Stomach (tissue), 8 donors: ENCODE measurements at regions not wholly inside any gene's neighbourhood (a gene's known extent, or its start where the extent isn't known, plus 50 kb on each side); places are given as distances from the start of the nearest gene placed in this dataset.

Source experiments
- DNase-seq, 2 donors: peaks; one replicate each; pipeline versions ENCODE4 v3.0.0 to v3.0.0-alpha.2; 2013 to 2019
- H3K27ac ChIP-seq, 5 donors: fragments of 200-600 bp in 4 of 5; sonication (generic) in 4 of 5; one replicate each; pipeline ENCODE4 v1.5.1; 2013 to 2019; ENCODE audit warnings: mild to moderate bottlenecking in 1 of 5, moderate library complexity in 1 of 5
- H3K27me3 ChIP-seq, 3 donors: fragments of 200-600 bp; sonication (generic); one replicate each; pipeline ENCODE4 v1.5.1; 2017 to 2019; ENCODE audit warnings: mixed run types in 1 of 3
- H3K36me3 ChIP-seq, 4 donors: fragments of 200-600 bp; sonication (generic); 1 replicate in 3 of 4; 2 replicates in 1 of 4; pipeline ENCODE4 v1.5.1; 2016 to 2019
- H3K4me1 ChIP-seq, 4 donors: fragments of 200-600 bp; sonication (generic); one replicate each; pipeline ENCODE4 v1.5.1; 2016 to 2019
- H3K4me3 ChIP-seq, 4 donors: fragments of 200-600 bp; sonication (generic) in 3 of 4; one replicate each; pipeline ENCODE4 v1.5.1; 2016 to 2019; ENCODE audit warnings: mild to moderate bottlenecking in 1 of 4
- H3K9me3 ChIP-seq, 4 donors: fragments of 200-600 bp; sonication (generic); one replicate each; pipeline ENCODE4 v1.5.1; 2016 to 2019
- EP300 ChIP-seq: sonication (generic); formaldehyde crosslinking; IDR thresholded peaks from one replicate; pipeline ENCODE4 v1.6.1; 2017; ENCODE audit warnings: antibody characterized with exemption
- POLR2A ChIP-seq, 4 donors: fragments of 450-650 bp; IDR thresholded peaks; one replicate each; pipeline ENCODE4 v1.6.1; 2016; ENCODE audit warnings: antibody characterized with exemption in 4 of 4, control low read depth in 2 of 4, mild to moderate bottlenecking in 1 of 4, moderate library complexity in 1 of 4
- POLR2AphosphoS5 ChIP-seq, 3 donors: sonication (generic); formaldehyde crosslinking; IDR thresholded peaks; one replicate each; pipeline ENCODE4 v1.6.1; 2016; ENCODE audit warnings: antibody characterized with exemption in 3 of 3
- WGBS, 5 donors: extraction: QIAGEN DNeasy Blood & Tissue Kit in 3 of 5; methylation state at CpG; one replicate each; pipeline versions ENCODE4 v1.1.5 to v1.1.7; 2013 to 2018; 5-methylcytosine and 5-hydroxymethylcytosine counted together
- intact Hi-C: fragments of 100-400 bp; cut with DNase I; formaldehyde crosslinking; loops from one replicate; pipeline ENCODE4 v1.15.1; 2023; ENCODE audit warnings: low total_unique reads
- TF ChIP-seq, protein P1 (sequence below), 7 experiments: fragments of 450-650 bp in 4 of 7; fragments of 200-600 bp in 3 of 7; sonication (generic) in 3 of 7; IDR thresholded peaks; one replicate each; pipeline ENCODE4 v1.5.1; 2016 to 2019; ENCODE audit warnings: antibody characterized with exemption in 7 of 7, control low read depth in 2 of 7, mild to moderate bottlenecking in 1 of 7
- donor health status: healthy with polysubstance abuse.
- donor health status: Bipolar disorder and iron deficiency.
- donor health status: healthy.

GRCh38 chr3:106773795-106774194 is 603.4 kb upstream of the CCDC54 start:
- no peak overlapping the region for H3K27ac ChIP-seq
- DNase-seq = no peak
- H3K9me3 ChIP-seq = no peaks in the 10 kb centered on the region
- no peaks in the 10 kb centered on the region for H3K27me3 ChIP-seq
- WGBS, 5 donors = 54 to 96% (median 72%) methylated on average over 1 of the region's 1 CpG
- no peaks in the 10 kb centered on the region for H3K4me1 ChIP-seq
- no peaks in the 10 kb centered on the region for H3K36me3 ChIP-seq
- H3K4me3 ChIP-seq = no peak overlapping the region
- intact Hi-C loops = no loop called here
- TF ChIP-seq POLR2A (IDR thresholded peaks at IDR 0.05) (no peak), EP300 (no peak), POLR2AphosphoS5 (IDR thresholded peaks at IDR 0.05) (no peak)
- TF ChIP-seq, protein P1, sequence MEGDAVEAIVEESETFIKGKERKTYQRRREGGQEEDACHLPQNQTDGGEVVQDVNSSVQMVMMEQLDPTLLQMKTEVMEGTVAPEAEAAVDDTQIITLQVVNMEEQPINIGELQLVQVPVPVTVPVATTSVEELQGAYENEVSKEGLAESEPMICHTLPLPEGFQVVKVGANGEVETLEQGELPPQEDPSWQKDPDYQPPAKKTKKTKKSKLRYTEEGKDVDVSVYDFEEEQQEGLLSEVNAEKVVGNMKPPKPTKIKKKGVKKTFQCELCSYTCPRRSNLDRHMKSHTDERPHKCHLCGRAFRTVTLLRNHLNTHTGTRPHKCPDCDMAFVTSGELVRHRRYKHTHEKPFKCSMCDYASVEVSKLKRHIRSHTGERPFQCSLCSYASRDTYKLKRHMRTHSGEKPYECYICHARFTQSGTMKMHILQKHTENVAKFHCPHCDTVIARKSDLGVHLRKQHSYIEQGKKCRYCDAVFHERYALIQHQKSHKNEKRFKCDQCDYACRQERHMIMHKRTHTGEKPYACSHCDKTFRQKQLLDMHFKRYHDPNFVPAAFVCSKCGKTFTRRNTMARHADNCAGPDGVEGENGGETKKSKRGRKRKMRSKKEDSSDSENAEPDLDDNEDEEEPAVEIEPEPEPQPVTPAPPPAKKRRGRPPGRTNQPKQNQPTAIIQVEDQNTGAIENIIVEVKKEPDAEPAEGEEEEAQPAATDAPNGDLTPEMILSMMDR (IDR thresholded peaks at IDR 0.05) = no peak

DNA sequence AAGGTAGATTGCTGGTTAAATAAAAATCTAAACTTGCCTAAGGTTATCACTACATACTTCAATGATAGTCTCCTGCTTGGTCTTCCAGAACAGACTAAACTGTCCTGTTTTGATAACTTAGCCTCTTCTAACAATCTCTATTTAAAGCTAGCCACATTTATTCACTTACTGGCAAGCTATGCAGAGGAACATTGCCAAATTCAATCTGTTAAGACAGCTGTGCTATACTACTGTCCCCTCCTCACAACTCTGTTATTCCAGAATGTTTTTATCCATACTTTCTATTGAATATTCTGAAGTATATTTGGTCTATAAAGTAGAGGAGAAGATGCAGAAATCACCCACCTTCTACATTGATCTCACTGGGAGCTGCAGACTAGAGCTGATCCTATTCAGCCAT is 594.0 kb upstream of the CCDC54 start:
- intact Hi-C loops = no loop called here
- DNase-seq = peak in 1 of 2 donors; percentile 49
- H3K4me3 ChIP-seq = no peak overlapping the region
- H3K4me1 ChIP-seq = no peaks in the 10 kb centered on the region
- H3K27me3 ChIP-seq = no peaks in the 10 kb centered on the region
- TF ChIP-seq EP300 (no peak), POLR2A (IDR thresholded peaks at IDR 0.05) (no peak)
- H3K27ac ChIP-seq = no peak overlapping the region
- no peaks in the 10 kb centered on the region for H3K9me3 ChIP-seq
- H3K36me3 ChIP-seq = no peaks in the 10 kb centered on the region

- H3K27me3 ChIP-seq = no peaks in the 10 kb centered on the region
- H3K9me3 ChIP-seq = peaks cover 0 to 4% (median 0%) of the 10 kb centered on the region in 4 donors
- no peak overlapping the region for H3K27ac ChIP-seq
- intact Hi-C loops = no loop called here
- TF ChIP-seq, protein P1 (IDR thresholded peaks at IDR 0.05) = no peak
- TF ChIP-seq EP300 = no peak
- no peak for TF ChIP-seq POLR2A (IDR thresholded peaks at IDR 0.05)
- no peak for TF ChIP-seq POLR2AphosphoS5 (IDR thresholded peaks at IDR 0.05)
- DNase-seq = no peak
- no peaks in the 10 kb centered on the region for H3K36me3 ChIP-seq
- 64 to 73% (median 71%) methylated on average over 4 of the region's 4 CpGs for WGBS, 5 donors
- H3K4me1 ChIP-seq = no peaks in the 10 kb centered on the region
- H3K4me3 ChIP-seq = no peak overlapping the region
Observed at GRCh38 chr3:106789276-106789675, 588.0 kb upstream of the CCDC54 start.

GRCh38 chr3:106792716-106793115 is 584.5 kb upstream of the CCDC54 start:
- TF ChIP-seq EP300 (no peak), POLR2AphosphoS5 (IDR thresholded peaks at IDR 0.05) (no peak), POLR2A (IDR thresholded peaks at IDR 0.05) (no peak)
- TF ChIP-seq, protein P1 (IDR thresholded peaks at IDR 0.05) = no peak
- Histone ChIP-seq H3K4me3 (no peak overlapping the region), H3K27me3 (no peaks in the 10 kb centered on the region), H3K27ac (no peak overlapping the region), H3K36me3 (no peaks in the 10 kb centered on the region), H3K9me3 (peaks cover 0 to 4% (median 0%) of the 10 kb centered on the region in 4 donors), H3K4me1 (no peaks in the 10 kb centered on the region)
- no peak for DNase-seq
- WGBS, 5 donors = 84 to 95% (median 91%) methylated on average over 1 of the region's 1 CpG
- intact Hi-C loops = no loop called here

DNA sequence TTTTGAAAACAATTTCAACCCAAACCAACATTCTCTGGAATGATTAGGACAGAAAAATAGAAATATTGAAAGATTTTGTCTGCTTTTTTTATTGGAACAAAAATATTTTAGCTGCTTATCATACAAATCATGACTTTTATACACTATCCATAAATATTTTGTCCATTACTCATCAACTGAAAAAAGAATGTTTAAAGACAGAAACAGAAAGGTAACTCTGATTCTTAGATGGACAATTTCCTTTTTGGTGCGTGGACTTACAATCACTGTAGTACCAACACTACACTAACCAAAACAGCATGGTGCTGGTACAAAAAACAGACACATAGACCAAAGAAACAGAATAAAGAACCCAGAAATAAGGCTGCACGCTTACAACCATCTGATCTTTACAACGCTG is 582.8 kb upstream of the CCDC54 start:
- no peak overlapping the region for H3K4me3 ChIP-seq

More for the DNA sequence above, 582.8 kb upstream of the CCDC54 start:
- no peaks in the 10 kb centered on the region for H3K4me1 ChIP-seq
- intact Hi-C loops = no loop called here
- DNase-seq = no peak
- H3K36me3 ChIP-seq = no peaks in the 10 kb centered on the region
- H3K9me3 ChIP-seq = peaks cover 0 to 4% (median 0%) of the 10 kb centered on the region in 4 donors
- TF ChIP-seq, protein P1 (IDR thresholded peaks at IDR 0.05) = no peak
- no peak for TF ChIP-seq POLR2A (IDR thresholded peaks at IDR 0.05)
- TF ChIP-seq EP300 = no peak
- no peak for TF ChIP-seq POLR2AphosphoS5 (IDR thresholded peaks at IDR 0.05)
- H3K27me3 ChIP-seq = no peaks in the 10 kb centered on the region
- H3K27ac ChIP-seq = no peak overlapping the region
- 86 to 97% (median 94%) methylated on average over 3 of the region's 3 CpGs for WGBS, 5 donors
